Stimulated activated CD8-positive, alpha-beta memory T cell treated with anti-CD3 and anti-CD28 coated beads, Interleukin-7, amount 100 ng/mL, for 48 hours (primary cell): ENCODE measurements at regions not wholly inside any gene's neighbourhood (a gene's known extent, or its start where the extent isn't known, plus 50 kb on each side); places are given as distances from the start of the nearest gene placed in this dataset.

Source experiments
- DNase-seq, 2 donors: peaks; one replicate each; pipeline ENCODE4 v3.0.0-alpha.2; 2020; ENCODE audit warnings: low read depth in 1 of 2; ENCODE audit errors: extremely low read depth in 1 of 2

- no peak for DNase-seq
Observed at GRCh38 chr4:147052361-147052760, 106.7 kb upstream of the TTC29 start.

DNA sequence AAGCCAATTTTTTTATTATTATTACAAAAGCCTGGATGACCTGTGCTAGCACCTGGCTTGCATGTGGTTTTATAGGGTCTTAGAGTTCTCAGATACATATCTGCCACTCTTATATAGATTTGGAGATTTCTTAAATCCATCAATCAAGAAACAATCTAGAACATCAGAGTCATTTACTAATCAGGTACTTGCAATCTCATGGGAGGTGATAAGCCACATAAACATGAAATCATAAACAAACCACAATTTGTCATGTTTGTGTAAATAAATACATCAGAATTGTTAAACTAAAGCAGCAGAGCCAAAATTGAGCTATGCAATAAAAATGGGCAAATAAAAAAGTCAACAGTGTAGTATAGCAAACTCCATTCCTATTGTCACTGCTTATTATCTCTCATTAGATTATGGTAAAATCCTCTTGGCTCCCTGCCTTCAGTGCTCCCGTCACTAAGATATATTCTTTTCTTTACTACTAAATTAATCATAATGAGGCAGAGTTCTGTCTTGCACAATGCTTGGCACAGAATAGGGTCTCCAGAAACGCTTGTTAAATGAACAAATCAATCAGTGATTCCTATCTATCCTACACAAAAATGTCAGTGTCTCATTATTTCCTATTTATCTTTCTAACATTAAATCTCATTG, 108.7 kb upstream of the TTC29 start:
- no peak for DNase-seq

DNA sequence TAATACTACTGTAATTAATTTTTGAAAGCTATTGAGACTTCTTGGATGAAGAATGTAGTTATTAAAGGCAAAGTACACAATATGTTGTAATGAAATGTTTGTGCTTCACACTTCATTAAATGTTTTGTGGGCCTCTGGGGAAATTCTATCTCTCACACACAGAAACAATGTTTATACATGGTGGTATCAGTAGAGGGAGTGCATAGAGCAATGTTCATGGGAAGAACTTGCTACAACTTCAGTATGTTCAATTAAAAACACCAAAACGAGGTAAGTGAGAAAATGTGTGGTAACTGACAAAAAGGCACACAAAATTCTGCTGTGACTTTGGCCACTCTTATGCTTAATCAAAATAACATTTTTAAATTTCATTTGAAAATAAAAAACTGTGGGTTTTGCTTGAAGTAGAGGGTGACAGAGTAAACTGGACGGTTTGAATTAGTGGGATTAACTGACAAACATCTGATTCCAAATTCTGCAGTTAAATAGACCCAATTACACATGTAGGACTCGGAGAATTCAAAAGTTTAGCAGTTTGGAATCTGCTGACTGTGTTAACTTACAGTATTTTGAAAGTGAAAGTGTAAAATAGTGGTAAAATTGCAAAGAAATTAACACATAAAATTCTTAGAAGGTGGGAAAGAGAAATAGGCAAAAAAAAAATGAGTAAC, 111.4 kb upstream of the TTC29 start:
- no peak for DNase-seq

GRCh38 chr4:147057611-147058190, 112.0 kb upstream of the TTC29 start:
- no peak for DNase-seq

DNA sequence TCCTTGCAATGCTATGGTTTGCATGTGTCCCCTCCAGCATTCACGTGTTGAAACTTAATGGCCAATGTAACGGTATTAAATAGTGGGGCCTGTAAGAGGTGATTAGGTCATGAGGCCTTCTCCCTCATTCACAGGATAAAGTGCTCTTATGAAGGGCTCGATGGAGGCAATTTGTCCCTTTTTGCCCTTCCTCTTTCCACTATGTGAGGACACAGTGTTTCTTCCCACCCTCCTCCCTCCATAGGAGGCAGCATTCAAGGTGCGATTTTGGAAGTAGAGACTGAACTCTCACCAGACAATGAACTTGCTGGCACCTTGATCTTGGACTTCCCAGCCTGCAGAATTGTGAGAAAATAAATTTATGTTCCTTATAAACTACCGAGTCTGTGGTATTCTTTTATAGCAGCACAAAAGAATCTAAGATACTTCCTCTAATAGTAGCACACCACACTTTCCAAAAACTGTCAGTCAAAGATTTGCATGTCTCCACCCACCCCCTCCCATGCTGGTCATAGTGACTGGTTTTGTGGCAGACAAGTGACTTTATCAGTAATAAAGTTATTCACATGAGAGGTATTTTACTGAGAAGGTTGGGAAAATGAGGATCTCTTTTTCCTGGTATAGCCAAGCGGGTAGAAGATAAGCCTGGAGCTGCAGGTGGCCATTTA, 113.5 kb upstream of the TTC29 start:
- DNase-seq: no peak

- no peak for DNase-seq
Observed at GRCh38 chr4:147060151-147060931, 114.7 kb upstream of the TTC29 start.

DNA sequence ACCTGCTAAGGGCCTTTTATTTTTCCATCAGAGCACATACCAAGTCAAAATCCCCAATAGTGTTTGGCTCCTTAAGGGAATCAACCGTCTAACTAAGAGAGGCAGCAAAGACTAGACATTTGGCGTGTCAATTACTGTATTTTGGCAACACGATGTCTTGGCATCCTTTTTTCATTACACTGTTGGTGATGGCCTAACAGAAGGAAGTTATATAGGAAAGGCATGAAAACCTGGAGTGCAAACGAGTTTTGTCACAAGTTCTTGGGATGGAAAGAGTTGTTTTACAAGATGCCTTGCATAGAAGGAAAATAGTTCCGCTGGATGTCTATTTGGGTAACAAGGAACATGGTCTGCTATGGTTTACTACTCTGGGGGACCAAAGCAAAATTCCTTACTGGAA, 119.2 kb upstream of the TTC29 start:
- DNase-seq: no peak

DNA sequence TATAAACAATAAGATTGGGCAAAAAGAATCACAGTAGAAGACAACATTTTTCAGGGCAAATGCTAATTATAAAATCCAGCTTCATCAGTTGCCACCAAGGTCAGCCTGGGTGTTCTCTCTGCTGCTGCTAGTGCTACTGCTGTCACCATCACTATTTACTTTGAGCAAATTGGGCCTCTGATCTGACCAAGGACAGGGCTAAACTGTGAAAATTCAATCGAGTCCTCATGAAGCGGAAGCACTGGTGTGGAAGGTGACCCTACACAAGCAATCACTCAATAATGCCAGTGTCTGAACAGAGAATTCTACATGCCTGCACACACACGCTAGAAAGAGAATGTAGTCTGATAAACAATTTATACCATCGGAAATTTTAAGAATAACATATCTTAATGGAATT, 122.9 kb upstream of the TTC29 start:
- DNase-seq: no peak

DNA sequence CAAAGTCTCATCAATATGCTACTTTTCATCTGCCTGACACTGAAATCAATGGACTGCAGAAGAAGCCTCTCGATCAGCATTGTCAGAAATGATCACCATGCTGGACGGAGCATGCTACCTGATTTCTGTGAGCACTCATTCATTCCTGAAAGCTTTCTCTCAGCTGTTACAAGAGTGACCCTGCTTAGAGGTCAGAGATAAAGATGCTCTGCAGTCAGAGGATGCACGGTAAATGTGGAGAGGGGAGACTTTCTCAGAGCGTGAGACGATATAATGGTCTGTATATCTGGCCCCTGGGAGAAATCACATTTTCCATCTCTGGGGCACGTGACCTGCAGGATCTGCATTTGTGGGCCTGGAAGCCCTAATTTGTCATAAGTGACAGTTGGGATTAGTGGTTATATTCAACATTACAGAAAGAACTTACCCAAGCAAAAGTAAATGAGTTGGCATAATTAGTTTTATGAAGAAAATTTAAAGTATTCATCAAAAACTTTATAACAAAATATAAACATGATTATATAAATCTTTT, 125.6 kb upstream of the TTC29 start:
- DNase-seq: no peak

GRCh38 chr4:147076179-147076578, 130.5 kb upstream of the TTC29 start:
- no peak for DNase-seq

DNA sequence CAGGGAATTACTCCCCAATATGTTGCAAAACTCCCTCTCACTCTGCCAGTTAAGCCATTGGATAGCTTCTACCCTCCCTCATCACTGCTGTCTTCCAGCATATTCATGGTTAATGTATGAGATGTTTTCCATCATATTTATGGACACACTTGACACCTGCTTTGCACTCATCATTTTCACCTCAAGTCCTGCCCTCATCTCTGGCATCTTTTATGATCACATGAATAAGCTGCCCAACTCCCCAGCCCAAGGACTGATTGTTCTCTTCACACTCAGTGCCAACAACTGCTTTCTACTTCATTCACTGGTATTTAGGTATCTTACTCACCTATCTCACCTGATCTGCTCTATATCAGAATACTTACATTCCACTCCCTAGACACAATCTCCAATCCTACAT, 131.1 kb upstream of the TTC29 start:
- DNase-seq: no peak

DNA sequence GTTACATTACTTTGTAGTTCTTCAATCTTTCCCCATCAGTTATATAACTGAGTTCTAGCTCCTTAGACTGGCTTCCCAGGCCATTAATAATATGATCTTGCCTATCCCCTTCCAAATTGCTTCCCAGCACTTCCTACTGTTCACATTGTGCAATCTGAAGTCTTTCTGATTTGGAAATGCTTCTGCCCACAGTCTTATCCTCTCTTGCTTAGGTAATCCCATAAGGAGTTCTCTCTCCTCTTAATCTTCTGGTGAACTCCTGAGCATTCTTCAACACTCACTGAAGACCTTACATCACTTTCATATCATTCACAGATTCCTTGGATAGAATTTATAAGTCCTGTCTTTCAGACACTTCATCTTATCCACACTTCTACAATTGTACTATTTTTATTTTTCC, 132.7 kb upstream of the TTC29 start:
- no peak for DNase-seq

- no peak for DNase-seq
Observed at GRCh38 chr4:147078875-147079658, 133.4 kb upstream of the TTC29 start.

- no peak for DNase-seq
Observed at GRCh38 chr4:147084861-147085260, 139.2 kb upstream of the TTC29 start.

GRCh38 chr4:147085781-147086180, 140.1 kb upstream of the TTC29 start:
- DNase-seq: no peak

DNA sequence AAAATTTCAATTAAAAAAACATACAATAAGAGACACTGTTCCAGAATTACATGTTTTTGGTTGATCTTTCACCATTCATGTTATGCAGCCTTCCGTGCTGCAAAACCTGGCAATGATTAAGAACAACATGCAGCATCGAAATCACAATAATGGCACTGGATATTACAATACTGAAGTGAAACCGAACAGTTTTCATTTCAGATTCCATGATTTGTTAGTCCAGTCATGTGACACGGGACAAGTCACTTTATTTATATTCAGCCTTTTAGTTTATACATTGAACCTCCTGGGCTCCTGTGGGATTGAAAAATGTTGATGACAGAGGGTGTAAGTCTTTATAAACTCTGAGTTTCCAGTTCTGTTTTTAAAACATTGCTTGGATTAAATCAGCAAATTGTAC, 142.5 kb upstream of the TTC29 start:
- DNase-seq: no peak

DNA sequence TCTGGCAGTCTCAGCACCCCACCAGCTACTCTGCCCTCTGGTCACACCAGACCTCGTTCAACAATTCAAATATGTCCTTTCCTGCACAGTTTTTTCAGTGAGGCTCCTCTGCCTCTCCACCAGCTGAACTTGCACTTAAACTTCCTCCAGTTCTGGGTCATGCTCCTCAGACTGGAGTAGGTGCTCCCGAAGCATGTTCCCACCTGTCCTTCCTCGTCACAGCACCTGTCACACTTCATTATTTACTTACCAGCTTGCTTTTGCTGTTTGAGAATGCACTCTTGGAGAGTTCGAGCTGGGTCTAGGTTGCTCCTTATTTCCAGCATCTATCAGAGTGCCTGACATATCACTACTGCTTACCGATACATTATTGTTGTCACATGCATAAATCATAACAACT, 144.8 kb upstream of the TTC29 start:
- no peak for DNase-seq

- no peak for DNase-seq
Observed at GRCh38 chr4:147093206-147093605, 147.5 kb upstream of the TTC29 start.

- no peak for DNase-seq
Observed at GRCh38 chr4:147094238-147094637, 148.6 kb upstream of the TTC29 start.
